ENCODE measurements at regions not wholly inside any gene's neighbourhood (a gene's known extent, or its start where the extent isn't known, plus 50 kb on each side); places are given as distances from the start of the nearest gene placed in this dataset.
"Not testable (repeated sequence)": the region's sequence is repeated elsewhere in the genome, so short reads cannot be mapped to it uniquely, and the experiment has no call there.

DNA sequence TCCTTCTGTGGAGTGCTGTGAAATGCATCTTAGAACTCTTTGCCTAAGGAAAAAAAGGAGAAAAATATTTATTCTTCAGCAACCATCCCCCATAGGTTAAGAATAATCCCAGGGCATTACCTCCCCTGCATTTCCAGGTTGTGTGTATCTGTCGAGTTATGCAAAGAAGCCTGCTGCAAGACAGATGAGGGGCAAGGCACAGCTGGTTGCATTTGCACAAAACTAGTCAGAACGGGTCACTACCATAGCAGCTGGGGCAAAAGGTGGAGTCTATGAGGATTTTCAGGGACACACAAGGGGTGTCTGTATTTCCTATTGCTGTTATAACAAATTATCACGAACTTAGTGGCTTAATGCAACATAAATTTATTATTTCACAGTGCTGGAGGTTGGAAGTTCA is 443.4 kb upstream of the C1orf87 start:
- no peaks in the 10 kb centered on the region for H3K27me3 Mint-ChIP-seq (ENCODE audit: unreplicated experiment)
- H3K4me1 Mint-ChIP-seq (ENCODE audit: unreplicated experiment), result peaks cover 6% of the 10 kb centered on the region
- no peak overlapping the region for H3K27ac Mint-ChIP-seq (ENCODE audit: unreplicated experiment)
- no peaks in the 10 kb centered on the region for H3K9me3 Mint-ChIP-seq (ENCODE audit: unreplicated experiment)
- no peaks in the 10 kb centered on the region for H3K36me3 Mint-ChIP-seq (ENCODE audit: low read depth, unreplicated experiment)
- no peak for DNase-seq (ENCODE audit: low spot score)
- TF ChIP-seq, protein P1, sequence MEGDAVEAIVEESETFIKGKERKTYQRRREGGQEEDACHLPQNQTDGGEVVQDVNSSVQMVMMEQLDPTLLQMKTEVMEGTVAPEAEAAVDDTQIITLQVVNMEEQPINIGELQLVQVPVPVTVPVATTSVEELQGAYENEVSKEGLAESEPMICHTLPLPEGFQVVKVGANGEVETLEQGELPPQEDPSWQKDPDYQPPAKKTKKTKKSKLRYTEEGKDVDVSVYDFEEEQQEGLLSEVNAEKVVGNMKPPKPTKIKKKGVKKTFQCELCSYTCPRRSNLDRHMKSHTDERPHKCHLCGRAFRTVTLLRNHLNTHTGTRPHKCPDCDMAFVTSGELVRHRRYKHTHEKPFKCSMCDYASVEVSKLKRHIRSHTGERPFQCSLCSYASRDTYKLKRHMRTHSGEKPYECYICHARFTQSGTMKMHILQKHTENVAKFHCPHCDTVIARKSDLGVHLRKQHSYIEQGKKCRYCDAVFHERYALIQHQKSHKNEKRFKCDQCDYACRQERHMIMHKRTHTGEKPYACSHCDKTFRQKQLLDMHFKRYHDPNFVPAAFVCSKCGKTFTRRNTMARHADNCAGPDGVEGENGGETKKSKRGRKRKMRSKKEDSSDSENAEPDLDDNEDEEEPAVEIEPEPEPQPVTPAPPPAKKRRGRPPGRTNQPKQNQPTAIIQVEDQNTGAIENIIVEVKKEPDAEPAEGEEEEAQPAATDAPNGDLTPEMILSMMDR (IDR thresholded peaks at IDR 0.05; ENCODE audit: unreplicated experiment), result no peak
- no peak overlapping the region for H3K4me3 Mint-ChIP-seq (ENCODE audit: unreplicated experiment)

DNA sequence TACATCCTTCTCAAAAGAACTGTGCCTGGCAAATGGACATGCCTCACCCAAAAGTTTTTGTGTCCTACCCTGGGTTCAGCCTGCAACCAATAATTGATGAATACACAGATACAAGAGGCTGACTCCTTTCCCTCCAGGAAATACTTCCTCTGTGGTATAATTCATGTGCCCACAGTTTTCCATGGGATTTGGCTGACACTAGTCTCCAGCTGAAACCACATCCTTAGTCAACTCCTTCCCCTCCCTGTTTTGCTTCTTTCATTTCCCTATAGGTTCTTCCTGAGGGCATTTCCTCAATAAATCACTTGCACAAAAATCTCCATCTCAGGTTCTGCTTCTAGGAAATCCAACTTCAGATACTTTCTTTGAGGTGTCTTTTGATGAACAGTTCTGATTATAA is 436.6 kb upstream of the C1orf87 start:
- H3K9me3 Mint-ChIP-seq (ENCODE audit: unreplicated experiment), result no peaks in the 10 kb centered on the region
- H3K4me3 Mint-ChIP-seq (ENCODE audit: unreplicated experiment), result no peak overlapping the region
- H3K27me3 Mint-ChIP-seq (ENCODE audit: unreplicated experiment), result peaks cover 1% of the 10 kb centered on the region
- no peak for DNase-seq (ENCODE audit: low spot score)
- H3K36me3 Mint-ChIP-seq (ENCODE audit: low read depth, unreplicated experiment), result no peaks in the 10 kb centered on the region
- H3K4me1 Mint-ChIP-seq (ENCODE audit: unreplicated experiment), result peaks cover 6% of the 10 kb centered on the region
- TF ChIP-seq, protein P1 (IDR thresholded peaks at IDR 0.05; ENCODE audit: unreplicated experiment), result no peak
- H3K27ac Mint-ChIP-seq (ENCODE audit: unreplicated experiment), result peak overlapping the region; percentile 3

DNA sequence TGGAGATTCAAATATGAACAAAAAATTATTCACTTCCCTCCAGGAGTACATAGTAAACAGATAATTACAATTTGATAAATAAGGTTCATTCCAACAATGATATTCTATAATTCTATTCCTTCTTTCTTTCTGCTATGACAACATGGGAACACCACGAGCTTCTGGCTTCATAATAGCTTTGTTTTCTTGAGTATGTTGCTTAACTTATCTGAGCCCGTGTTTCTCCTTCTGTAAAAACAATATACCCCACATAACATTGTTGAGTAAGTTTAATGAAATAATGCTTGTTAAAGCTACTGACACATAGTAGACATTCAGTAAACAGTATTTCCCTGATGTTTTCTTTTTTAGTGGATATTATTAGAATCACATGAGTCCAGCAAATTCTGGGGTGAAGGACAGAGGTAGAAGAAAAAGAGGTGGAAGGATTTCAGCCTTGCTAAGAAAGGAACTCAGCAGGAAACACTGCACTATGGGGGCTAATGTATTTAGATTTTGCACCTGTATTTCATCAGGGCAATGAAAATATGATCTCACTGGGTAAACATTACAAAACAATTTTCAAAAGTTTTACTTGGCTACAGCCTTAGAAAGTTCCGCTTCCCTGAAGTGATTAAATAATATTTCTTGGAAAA is 430.8 kb upstream of the C1orf87 start:
- no peak overlapping the region for H3K27ac Mint-ChIP-seq (ENCODE audit: unreplicated experiment)
- H3K9me3 Mint-ChIP-seq (ENCODE audit: unreplicated experiment), result no peaks in the 10 kb centered on the region
- TF ChIP-seq, protein P1 (IDR thresholded peaks at IDR 0.05; ENCODE audit: unreplicated experiment), result no peak
- H3K4me1 Mint-ChIP-seq (ENCODE audit: unreplicated experiment), result no peaks in the 10 kb centered on the region
- H3K4me3 Mint-ChIP-seq (ENCODE audit: unreplicated experiment), result no peak overlapping the region
- DNase-seq (ENCODE audit: low spot score), result no peak
- no peaks in the 10 kb centered on the region for H3K36me3 Mint-ChIP-seq (ENCODE audit: low read depth, unreplicated experiment)
- peaks cover 1% of the 10 kb centered on the region for H3K27me3 Mint-ChIP-seq (ENCODE audit: unreplicated experiment)

DNA sequence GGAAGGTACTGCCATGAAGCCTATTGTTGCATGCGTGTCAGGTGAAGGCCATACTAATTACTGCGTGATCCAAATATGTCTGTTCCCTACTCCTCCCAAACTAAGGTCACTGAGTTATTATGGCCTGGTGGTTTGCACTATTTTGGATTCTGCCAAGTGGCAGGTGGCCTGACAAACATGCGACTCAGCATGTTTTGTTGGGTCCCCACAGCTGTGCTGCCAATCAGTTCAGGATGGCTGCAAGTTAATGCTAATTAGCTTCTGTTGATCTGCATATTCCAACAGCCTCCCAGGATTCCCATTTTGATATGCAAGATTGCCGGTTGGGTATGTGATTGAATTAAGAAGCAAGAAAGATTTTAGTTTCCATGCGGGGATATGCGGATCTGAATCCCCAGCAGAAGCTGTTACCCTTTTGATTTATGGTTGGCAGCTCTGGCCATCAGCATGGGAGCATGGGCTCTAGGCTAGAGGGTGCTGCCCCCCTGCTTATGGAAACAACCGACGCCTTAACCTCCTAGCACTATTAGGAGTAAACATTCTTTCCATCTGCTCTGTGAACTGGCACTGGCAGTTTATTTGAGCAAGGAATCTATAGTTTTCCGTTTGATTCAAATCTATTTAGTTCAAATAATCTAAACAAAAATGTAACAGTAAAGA is 429.8 kb upstream of the C1orf87 start:
- H3K36me3 Mint-ChIP-seq (ENCODE audit: low read depth, unreplicated experiment), result no peaks in the 10 kb centered on the region
- H3K27ac Mint-ChIP-seq (ENCODE audit: unreplicated experiment), result no peak overlapping the region
- H3K4me3 Mint-ChIP-seq (ENCODE audit: unreplicated experiment), result no peak overlapping the region
- no peaks in the 10 kb centered on the region for H3K27me3 Mint-ChIP-seq (ENCODE audit: unreplicated experiment)
- no peaks in the 10 kb centered on the region for H3K4me1 Mint-ChIP-seq (ENCODE audit: unreplicated experiment)
- H3K9me3 Mint-ChIP-seq (ENCODE audit: unreplicated experiment), result no peaks in the 10 kb centered on the region
- DNase-seq (ENCODE audit: low spot score), result no peak
- TF ChIP-seq, protein P1 (IDR thresholded peaks at IDR 0.05; ENCODE audit: unreplicated experiment), result no peak

DNA sequence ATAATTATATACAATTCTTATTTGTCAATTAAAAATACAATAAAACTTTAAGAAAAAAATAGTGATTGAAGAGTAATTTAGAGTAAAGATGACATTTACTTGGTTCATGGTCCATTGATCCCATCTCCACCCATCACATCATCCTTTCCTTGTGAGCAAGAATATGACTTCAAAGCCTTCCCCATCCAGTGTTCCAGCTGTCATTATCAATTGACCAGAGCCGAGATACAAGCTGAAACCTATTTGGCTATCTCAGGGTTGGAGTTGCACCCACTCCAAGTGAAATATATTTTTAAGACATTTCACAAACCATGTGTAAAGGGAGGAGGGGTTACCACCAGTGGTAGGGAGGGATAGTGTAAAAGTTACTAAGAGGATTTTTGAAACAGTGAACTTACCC is 428.9 kb upstream of the C1orf87 start:
- no peaks in the 10 kb centered on the region for H3K36me3 Mint-ChIP-seq (ENCODE audit: low read depth, unreplicated experiment)
- no peak overlapping the region for H3K4me3 Mint-ChIP-seq (ENCODE audit: unreplicated experiment)
- no peaks in the 10 kb centered on the region for H3K9me3 Mint-ChIP-seq (ENCODE audit: unreplicated experiment)
- H3K27ac Mint-ChIP-seq (ENCODE audit: unreplicated experiment), result no peak overlapping the region
- DNase-seq (ENCODE audit: low spot score), result no peak
- TF ChIP-seq, protein P1 (IDR thresholded peaks at IDR 0.05; ENCODE audit: unreplicated experiment), result no peak
- no peaks in the 10 kb centered on the region for H3K4me1 Mint-ChIP-seq (ENCODE audit: unreplicated experiment)
- H3K27me3 Mint-ChIP-seq (ENCODE audit: unreplicated experiment), result no peaks in the 10 kb centered on the region

DNA sequence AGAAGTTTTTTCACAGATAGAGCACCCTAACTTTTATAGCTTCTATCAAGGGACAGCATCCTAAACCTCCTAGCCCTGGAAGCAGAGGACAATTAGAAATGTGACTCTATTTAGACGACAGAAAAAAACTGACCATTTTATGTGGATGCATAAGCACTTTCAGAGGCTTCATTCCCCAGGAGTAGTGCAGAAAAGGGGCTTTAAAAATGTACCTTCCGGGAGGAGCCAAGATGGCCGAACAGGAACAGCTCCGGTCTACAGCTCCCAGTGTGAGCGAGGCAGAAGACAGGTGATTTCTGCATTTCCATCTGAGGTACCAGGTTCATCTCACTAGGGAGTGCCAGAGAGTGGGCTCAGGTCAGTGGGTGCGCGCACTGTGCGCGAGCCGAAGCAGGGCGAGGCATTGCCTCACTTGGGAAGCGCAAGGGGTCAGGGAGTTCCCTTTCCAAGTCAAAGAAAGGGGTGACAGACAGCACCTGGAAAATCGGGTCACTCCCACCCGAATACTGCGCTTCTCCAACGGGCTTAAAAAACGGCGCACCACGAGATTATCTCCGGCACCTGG is 416.4 kb upstream of the C1orf87 start:
- not testable (repeated sequence) for H3K4me3 Mint-ChIP-seq (ENCODE audit: unreplicated experiment); DNase-seq (ENCODE audit: low spot score); H3K27ac Mint-ChIP-seq (ENCODE audit: unreplicated experiment); H3K4me1 Mint-ChIP-seq (ENCODE audit: unreplicated experiment); H3K9me3 Mint-ChIP-seq (ENCODE audit: unreplicated experiment); H3K36me3 Mint-ChIP-seq (ENCODE audit: low read depth, unreplicated experiment); H3K27me3 Mint-ChIP-seq (ENCODE audit: unreplicated experiment)

Data from endothelial cell (in vitro differentiated cells).